ENCODE measurements at regions not wholly inside any gene's neighbourhood (a gene's known extent, or its start where the extent isn't known, plus 50 kb on each side); places are given as distances from the start of the nearest gene placed in this dataset.

DNA sequence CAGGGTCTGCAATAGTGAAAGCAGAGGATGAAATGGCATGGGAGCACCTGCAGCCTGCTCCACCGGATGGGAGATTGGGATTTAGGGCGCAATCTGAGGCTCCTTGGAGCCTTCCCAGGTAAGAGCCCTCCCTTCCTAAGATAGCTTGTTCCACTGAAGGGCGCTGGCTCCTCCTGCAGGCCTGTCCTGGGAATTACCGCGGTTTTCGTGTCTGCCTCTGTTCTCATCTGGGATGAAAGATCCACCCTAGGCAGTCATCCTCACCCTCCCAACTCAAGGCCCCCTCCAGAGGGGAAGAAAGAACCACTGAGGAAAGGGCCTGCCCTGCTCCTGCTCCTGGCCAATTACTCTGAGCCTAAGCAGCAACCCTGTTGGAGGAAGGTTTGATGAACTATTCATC is 547.5 kb downstream of the SMARCA1 start:
- TF ChIP-seq, protein P1, sequence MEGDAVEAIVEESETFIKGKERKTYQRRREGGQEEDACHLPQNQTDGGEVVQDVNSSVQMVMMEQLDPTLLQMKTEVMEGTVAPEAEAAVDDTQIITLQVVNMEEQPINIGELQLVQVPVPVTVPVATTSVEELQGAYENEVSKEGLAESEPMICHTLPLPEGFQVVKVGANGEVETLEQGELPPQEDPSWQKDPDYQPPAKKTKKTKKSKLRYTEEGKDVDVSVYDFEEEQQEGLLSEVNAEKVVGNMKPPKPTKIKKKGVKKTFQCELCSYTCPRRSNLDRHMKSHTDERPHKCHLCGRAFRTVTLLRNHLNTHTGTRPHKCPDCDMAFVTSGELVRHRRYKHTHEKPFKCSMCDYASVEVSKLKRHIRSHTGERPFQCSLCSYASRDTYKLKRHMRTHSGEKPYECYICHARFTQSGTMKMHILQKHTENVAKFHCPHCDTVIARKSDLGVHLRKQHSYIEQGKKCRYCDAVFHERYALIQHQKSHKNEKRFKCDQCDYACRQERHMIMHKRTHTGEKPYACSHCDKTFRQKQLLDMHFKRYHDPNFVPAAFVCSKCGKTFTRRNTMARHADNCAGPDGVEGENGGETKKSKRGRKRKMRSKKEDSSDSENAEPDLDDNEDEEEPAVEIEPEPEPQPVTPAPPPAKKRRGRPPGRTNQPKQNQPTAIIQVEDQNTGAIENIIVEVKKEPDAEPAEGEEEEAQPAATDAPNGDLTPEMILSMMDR (IDR thresholded peaks at IDR 0.05): peak in 3 of 4 experiments; percentile 24 to 53 (median 42)
- no peak for TF ChIP-seq POLR2A (IDR thresholded peaks at IDR 0.05)

Measured in prostate gland (tissue), 2 donors.